Pancreas (tissue), 10 donors: ENCODE measurements at regions not wholly inside any gene's neighbourhood (a gene's known extent, or its start where the extent isn't known, plus 50 kb on each side); places are given as distances from the start of the nearest gene placed in this dataset.
A peak's percentile ranks its signal among the peaks of the same experiment; 100 is the strongest.

Experiments used
- ATAC-seq, 4 donors: fragments of 200-7000 bp; cut with Tn5 transposase; one replicate each; pipeline versions ENCODE4 v1.8.0 to v1.9.1; 2020; ENCODE audit warnings: mild to moderate bottlenecking in 4 of 4, moderate library complexity in 4 of 4
- DNase-seq, 6 donors: peaks; one replicate each; pipeline ENCODE4 v3.0.0-alpha.2; 2020
- FAIRE-seq: peaks from 2 replicates; lab custom pipeline; 2012; peaks lifted over from hg19 to GRCh38; lab: Jason Lieb, UNC
- H3K27ac ChIP-seq, 4 donors: fragments of 200-600 bp; sonication (generic); 1 replicate in 3 of 4; 2 replicates in 1 of 4; pipeline versions ENCODE4 v1.5.0 to v1.8.0; 2020
- H3K27me3 ChIP-seq, 4 donors: fragments of 200-600 bp; one replicate each; pipeline ENCODE4 v1.8.0; 2021
- H3K36me3 ChIP-seq, 3 donors: fragments of 200-600 bp; sonication (generic) in 1 of 3; one replicate each; pipeline versions ENCODE4 v1.5.0 to v1.8.0; 2020 to 2021
- H3K4me1 ChIP-seq, 3 donors: fragments of 200-600 bp; one replicate each; pipeline ENCODE4 v1.8.0; 2021
- H3K4me3 ChIP-seq, 4 donors: fragments of 200-600 bp; sonication (generic) in 2 of 4; one replicate each; pipeline versions ENCODE4 v1.5.0 to v1.8.0; 2020 to 2021
- H3K9me3 ChIP-seq, 4 donors: fragments of 200-600 bp; one replicate each; pipeline ENCODE4 v1.8.0; 2021
- CTCF ChIP-seq, 4 donors: fragments of 200-600 bp; sonication (generic) in 3 of 4; IDR thresholded peaks; one replicate each; pipeline versions ENCODE4 v1.5.0 to v1.8.0; 2021; ENCODE audit warnings: antibody characterized with exemption in 4 of 4
- WGBS, 2 donors: extraction: QIAGEN DNeasy Blood & Tissue Kit; methylation state at CpG; one replicate each; pipeline ENCODE4 v1.1.7; 2013; 5-methylcytosine and 5-hydroxymethylcytosine counted together
- intact Hi-C, 3 donors: fragments of 100-400 bp; cut with DNase I; formaldehyde crosslinking; loops; one replicate each; pipeline versions ENCODE4 v1.11.1 to v1.14.2; 2022
- donor health status: healthy with polysubstance abuse.
- donor health status: DM: no; HTN: no; CAD: no; lungs with moderate emphysema.
- donor health status: DM: no; HTN: no; CAD: no.
- donor health status: control.
- donor health status: control.
- donor health status: Bipolar disorder and iron deficiency.
- donor health status: DM: yes; HTN: yes; CAD: no.
- donor health status: DM: no; HTN: no; CAD: no.
- donor health status: DM: no; HTN: no; CAD: no.
- donor health status: DM: yes; HTN: yes; CAD: no.

GRCh38 chr6:15849395-15849794 is 186.6 kb upstream of the DTNBP1 start:
- H3K4me3 ChIP-seq, result no peak overlapping the region
- no peaks in the 10 kb centered on the region for H3K27me3 ChIP-seq
- H3K27ac ChIP-seq, result no peak overlapping the region
- WGBS, 2 donors, result 93 to 97% methylated on average over 4 of the region's 4 CpGs
- no peaks in the 10 kb centered on the region for H3K4me1 ChIP-seq
- ATAC-seq (no peak), FAIRE-seq (no peak), DNase-seq (no peak)
- TF ChIP-seq CTCF (IDR thresholded peaks at IDR 0.05), result no peak
- intact Hi-C loops, result no loop called here
- H3K9me3 ChIP-seq, result no peaks in the 10 kb centered on the region
- H3K36me3 ChIP-seq, result no peaks in the 10 kb centered on the region

- Histone ChIP-seq H3K27me3 (no peaks in the 10 kb centered on the region), H3K4me1 (no peaks in the 10 kb centered on the region), H3K4me3 (no peak overlapping the region), H3K9me3 (no peaks in the 10 kb centered on the region), H3K36me3 (no peaks in the 10 kb centered on the region), H3K27ac (no peak overlapping the region)
- FAIRE-seq (no peak), ATAC-seq (no peak), DNase-seq (no peak)
- 69 to 72% methylated on average over 4 of the region's 4 CpGs for WGBS, 2 donors
- intact Hi-C loops, result no loop called here
- no peak for TF ChIP-seq CTCF (IDR thresholded peaks at IDR 0.05)
Observed at GRCh38 chr6:15845492-15845891, 182.7 kb upstream of the DTNBP1 start.

- FAIRE-seq (no peak), ATAC-seq (no peak), DNase-seq (no peak)
- Histone ChIP-seq H3K4me3 (no peak overlapping the region), H3K27me3 (no peaks in the 10 kb centered on the region), H3K9me3 (no peaks in the 10 kb centered on the region), H3K27ac (no peak overlapping the region), H3K4me1 (no peaks in the 10 kb centered on the region), H3K36me3 (no peaks in the 10 kb centered on the region)
- intact Hi-C loops, result no loop called here
- TF ChIP-seq CTCF (IDR thresholded peaks at IDR 0.05), result no peak
Observed at GRCh38 chr6:15843764-15844163, 180.9 kb upstream of the DTNBP1 start.

GRCh38 chr6:15843226-15843625 is 180.4 kb upstream of the DTNBP1 start:
- no peak overlapping the region for H3K4me3 ChIP-seq
- no peaks in the 10 kb centered on the region for H3K36me3 ChIP-seq
- intact Hi-C loops, result no loop called here
- H3K4me1 ChIP-seq, result no peaks in the 10 kb centered on the region
- FAIRE-seq (no peak), ATAC-seq (no peak), DNase-seq (no peak)
- WGBS, 2 donors, result 65 to 75% methylated on average over 4 of the region's 4 CpGs
- H3K9me3 ChIP-seq, result no peaks in the 10 kb centered on the region
- TF ChIP-seq CTCF (IDR thresholded peaks at IDR 0.05), result no peak
- H3K27ac ChIP-seq, result no peak overlapping the region
- no peaks in the 10 kb centered on the region for H3K27me3 ChIP-seq

GRCh38 chr6:15842727-15843117 is 179.9 kb upstream of the DTNBP1 start:
- 85 to 90% methylated on average over 3 of the region's 3 CpGs for WGBS, 2 donors
- no peak overlapping the region for H3K4me3 ChIP-seq
- H3K27ac ChIP-seq, result no peak overlapping the region
- no peaks in the 10 kb centered on the region for H3K9me3 ChIP-seq
- TF ChIP-seq CTCF (IDR thresholded peaks at IDR 0.05), result no peak
- no peak for FAIRE-seq
- H3K4me1 ChIP-seq, result no peaks in the 10 kb centered on the region
- H3K27me3 ChIP-seq, result no peaks in the 10 kb centered on the region
- no peak for DNase-seq
- H3K36me3 ChIP-seq, result no peaks in the 10 kb centered on the region
- intact Hi-C loops, result no loop called here
- ATAC-seq, result peak in 1 of 4 donors; percentile 22
